Transverse colon (tissue), 4 donors: ENCODE measurements at regions not wholly inside any gene's neighbourhood (a gene's known extent, or its start where the extent isn't known, plus 50 kb on each side); places are given as distances from the start of the nearest gene placed in this dataset.

Experiments used
- DNase-seq: peaks from one replicate; pipeline ENCODE4 v3.0.0-alpha.2; 2019
- H3K27ac ChIP-seq, 4 donors: fragments of 200-600 bp; sonication (generic); 2 replicates each; pipeline ENCODE4 v1.5.1; 2016 to 2018; ENCODE audit warnings: inconsistent platforms in 4 of 4
- H3K27me3 ChIP-seq: fragments of 200-600 bp; sonication (generic); 2 replicates; pipeline ENCODE4 v1.5.1; 2017; ENCODE audit warnings: inconsistent platforms
- H3K36me3 ChIP-seq, 4 donors: fragments of 200-600 bp; sonication (generic); 2 replicates each; pipeline ENCODE4 v1.5.1; 2017 to 2019; ENCODE audit warnings: inconsistent platforms in 4 of 4
- H3K4me1 ChIP-seq, 4 donors: fragments of 200-600 bp; sonication (generic); 2 replicates each; pipeline ENCODE4 v1.5.1; 2017 to 2020; ENCODE audit warnings: inconsistent platforms in 4 of 4
- H3K4me3 ChIP-seq, 4 donors: fragments of 200-600 bp; sonication (generic); 1 replicate in 1 of 4; 2 replicates in 3 of 4; pipeline versions ENCODE4 v1.5.1 to v1.6.1; 2017 to 2019; ENCODE audit warnings: inconsistent platforms in 4 of 4
- H3K9me3 ChIP-seq, 2 donors: fragments of 200-600 bp; sonication (generic); 2 replicates each; pipeline ENCODE4 v1.5.1; 2017 to 2019; ENCODE audit warnings: inconsistent platforms in 2 of 2
- EP300 ChIP-seq: sonication (generic); formaldehyde crosslinking; IDR thresholded peaks from one replicate; pipeline ENCODE4 v1.6.1; 2017; ENCODE audit warnings: antibody characterized with exemption, low read depth
- POLR2A ChIP-seq: fragments of 450-650 bp; IDR thresholded peaks from one replicate; pipeline ENCODE4 v1.6.1; 2016; ENCODE audit warnings: antibody characterized with exemption, mild to moderate bottlenecking, moderate library complexity
- POLR2AphosphoS5 ChIP-seq, 3 donors: sonication (generic); formaldehyde crosslinking; IDR thresholded peaks; one replicate each; pipeline ENCODE4 v1.6.1; 2016; ENCODE audit warnings: antibody characterized with exemption in 3 of 3
- WGBS, 2 donors: methylation state at CpG; one replicate each; pipeline ENCODE4 v1.1.5; 2018; ENCODE audit warnings: low coverage in 1 of 2; 5-methylcytosine and 5-hydroxymethylcytosine counted together
- in situ Hi-C, 4 donors: fragments of 200-750 bp; cut with MboI; loops; one replicate each; pipeline versions ENCODE4 v1.15.0 to v1.15.1; 2017; ENCODE audit warnings: low sequenced_read_pairs in 3 of 4, low pct_ligation_motif_present in 1 of 4, low pct_unique_long_range_greater_than_20kb in 1 of 4
- intact Hi-C: fragments of 100-400 bp; cut with DNase I; formaldehyde crosslinking; loops from one replicate; pipeline ENCODE4 v1.15.1; 2023; ENCODE audit warnings: low total_unique reads
- TF ChIP-seq, protein P1 (sequence below), 5 experiments: fragments of 200-600 bp in 3 of 5; fragments of 450-650 bp in 2 of 5; sonication (generic) in 3 of 5; IDR thresholded peaks; 1 replicate in 2 of 5; 2 replicates in 3 of 5; pipeline ENCODE4 v1.5.1; 2016 to 2017; ENCODE audit warnings: antibody characterized with exemption in 5 of 5, inconsistent platforms in 3 of 5, mild to moderate bottlenecking in 2 of 5, moderate library complexity in 1 of 5

DNA sequence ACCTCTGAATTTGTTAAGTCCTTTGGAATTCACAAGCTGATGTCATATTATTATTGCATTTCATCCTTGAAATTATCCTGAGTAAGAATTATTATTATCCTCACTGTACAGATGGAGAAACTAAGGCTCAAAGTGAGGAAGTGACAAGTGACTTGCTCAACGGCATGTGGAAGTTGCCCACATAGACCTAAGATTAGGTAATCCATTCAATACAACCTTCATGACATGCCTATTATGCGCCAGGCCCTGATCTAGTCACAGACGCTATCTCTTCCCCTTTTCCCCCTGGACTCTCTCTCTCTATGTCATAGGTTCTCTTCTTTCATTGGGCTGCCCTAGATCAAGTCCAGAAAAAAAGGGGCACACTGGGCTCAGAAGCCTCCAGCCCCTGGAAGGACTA lies 84.9 kb upstream of the KCNK2 start:
- in situ Hi-C loops (no loop called here), intact Hi-C loops (no loop called here)
- Histone ChIP-seq H3K4me1 (no peaks in the 10 kb centered on the region), H3K27me3 (no peaks in the 10 kb centered on the region), H3K4me3 (no peak overlapping the region), H3K36me3 (no peaks in the 10 kb centered on the region), H3K27ac (no peak overlapping the region), H3K9me3 (no peaks in the 10 kb centered on the region)
- 79 to 100% methylated on average over 2 to 3 of the region's 3 CpGs for WGBS, 2 donors
- TF ChIP-seq, protein P1, sequence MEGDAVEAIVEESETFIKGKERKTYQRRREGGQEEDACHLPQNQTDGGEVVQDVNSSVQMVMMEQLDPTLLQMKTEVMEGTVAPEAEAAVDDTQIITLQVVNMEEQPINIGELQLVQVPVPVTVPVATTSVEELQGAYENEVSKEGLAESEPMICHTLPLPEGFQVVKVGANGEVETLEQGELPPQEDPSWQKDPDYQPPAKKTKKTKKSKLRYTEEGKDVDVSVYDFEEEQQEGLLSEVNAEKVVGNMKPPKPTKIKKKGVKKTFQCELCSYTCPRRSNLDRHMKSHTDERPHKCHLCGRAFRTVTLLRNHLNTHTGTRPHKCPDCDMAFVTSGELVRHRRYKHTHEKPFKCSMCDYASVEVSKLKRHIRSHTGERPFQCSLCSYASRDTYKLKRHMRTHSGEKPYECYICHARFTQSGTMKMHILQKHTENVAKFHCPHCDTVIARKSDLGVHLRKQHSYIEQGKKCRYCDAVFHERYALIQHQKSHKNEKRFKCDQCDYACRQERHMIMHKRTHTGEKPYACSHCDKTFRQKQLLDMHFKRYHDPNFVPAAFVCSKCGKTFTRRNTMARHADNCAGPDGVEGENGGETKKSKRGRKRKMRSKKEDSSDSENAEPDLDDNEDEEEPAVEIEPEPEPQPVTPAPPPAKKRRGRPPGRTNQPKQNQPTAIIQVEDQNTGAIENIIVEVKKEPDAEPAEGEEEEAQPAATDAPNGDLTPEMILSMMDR (IDR thresholded peaks at IDR 0.05) = no peak
- TF ChIP-seq POLR2AphosphoS5 (IDR thresholded peaks at IDR 0.05) (no peak), EP300 (no peak), POLR2A (no peak)
- no peak for DNase-seq

DNA sequence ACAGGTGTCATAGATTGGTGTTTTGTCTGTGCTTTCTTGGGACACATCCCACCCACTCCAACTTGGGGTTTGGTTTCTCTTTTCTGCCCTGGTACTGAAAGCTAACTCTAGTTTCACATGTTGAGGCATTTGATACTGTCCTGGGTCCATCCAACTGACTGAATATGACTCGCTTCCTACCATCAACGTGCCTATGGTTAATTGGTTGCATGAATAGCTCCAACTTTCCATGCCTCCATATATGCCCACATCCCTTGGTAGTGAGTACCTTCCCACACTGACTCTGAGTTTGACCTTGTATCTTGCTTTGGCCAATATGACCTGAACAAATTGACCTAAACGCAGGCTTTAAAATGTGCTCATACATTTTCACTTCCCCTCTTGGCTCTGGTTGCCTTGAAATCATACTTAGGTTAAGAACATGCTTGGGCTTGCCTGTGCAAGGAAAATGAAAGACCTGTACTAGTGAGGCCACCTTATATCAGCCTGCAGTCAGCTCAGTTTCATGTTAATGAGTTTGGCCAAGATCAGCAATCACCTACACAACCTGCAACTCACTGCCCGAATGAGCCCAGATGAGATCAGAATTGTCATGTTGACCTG lies 81.0 kb upstream of the KCNK2 start:
- Histone ChIP-seq H3K4me3 (no peak overlapping the region), H3K4me1 (no peaks in the 10 kb centered on the region), H3K27ac (no peak overlapping the region), H3K27me3 (no peaks in the 10 kb centered on the region), H3K9me3 (no peaks in the 10 kb centered on the region), H3K36me3 (no peaks in the 10 kb centered on the region)
- DNase-seq = no peak
- intact Hi-C loops (no loop called here), in situ Hi-C loops (no loop called here)
- TF ChIP-seq EP300 = no peak
- TF ChIP-seq POLR2A = no peak
- TF ChIP-seq, protein P1 (IDR thresholded peaks at IDR 0.05) = no peak
- TF ChIP-seq POLR2AphosphoS5 (IDR thresholded peaks at IDR 0.05) = no peak
- WGBS, 2 donors = 86% methylated on average over 4 of the region's 4 CpGs; no CpG with 5 or more reads in 1 of the 2 donors

DNA sequence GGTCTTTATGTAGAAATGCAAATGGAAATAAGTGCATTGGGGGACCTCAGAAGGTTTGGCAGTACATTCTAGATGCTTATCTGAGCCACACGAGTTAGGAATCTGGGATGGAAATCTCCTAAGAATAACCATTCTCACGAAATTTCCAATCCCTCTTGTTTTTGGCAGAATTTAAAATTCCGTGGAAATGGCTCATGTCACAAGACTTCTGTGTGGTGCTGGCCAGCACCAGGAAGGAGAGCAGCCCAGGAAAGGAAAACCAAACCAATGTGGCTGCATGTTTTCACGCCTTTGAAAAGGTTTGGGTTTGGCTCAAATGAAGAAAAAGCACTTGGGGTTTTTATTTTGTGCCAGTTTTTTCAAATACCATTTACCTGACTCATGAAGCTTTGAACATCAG lies 80.1 kb upstream of the KCNK2 start:
- H3K9me3 ChIP-seq = no peaks in the 10 kb centered on the region
- no peaks in the 10 kb centered on the region for H3K27me3 ChIP-seq
- no peaks in the 10 kb centered on the region for H3K4me1 ChIP-seq
- no peak overlapping the region for H3K27ac ChIP-seq
- in situ Hi-C loops (no loop called here), intact Hi-C loops (no loop called here)
- WGBS, 2 donors = 54 to 60% methylated on average over 2 to 4 of the region's 4 CpGs
- DNase-seq = no peak
- TF ChIP-seq POLR2AphosphoS5 (IDR thresholded peaks at IDR 0.05) (no peak), EP300 (no peak), POLR2A (no peak)
- TF ChIP-seq, protein P1 (IDR thresholded peaks at IDR 0.05) = no peak
- no peak overlapping the region for H3K4me3 ChIP-seq
- H3K36me3 ChIP-seq = no peaks in the 10 kb centered on the region

DNA sequence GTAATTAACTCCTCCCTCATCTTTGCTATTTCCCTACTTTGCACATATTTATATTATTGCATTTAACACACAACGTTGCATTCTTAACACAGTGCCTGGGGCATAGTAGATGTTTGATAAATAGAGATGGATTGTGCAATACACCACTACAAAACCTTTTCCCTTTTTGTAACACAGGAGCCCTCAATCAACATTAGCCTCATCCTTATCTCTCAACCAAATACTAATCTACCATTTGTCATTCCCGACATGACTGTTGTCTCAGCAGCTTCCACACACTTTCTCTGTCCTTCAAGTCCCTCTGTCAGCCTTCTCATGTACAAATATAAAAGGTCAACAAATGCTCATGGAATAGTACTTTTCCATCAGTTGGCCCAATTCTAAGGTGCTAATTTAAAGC lies 78.9 kb upstream of the KCNK2 start:
- H3K4me1 ChIP-seq = no peaks in the 10 kb centered on the region
- intact Hi-C loops (no loop called here), in situ Hi-C loops (no loop called here)
- H3K36me3 ChIP-seq = no peaks in the 10 kb centered on the region
- no peaks in the 10 kb centered on the region for H3K9me3 ChIP-seq
- TF ChIP-seq EP300 = no peak
- TF ChIP-seq POLR2AphosphoS5 (IDR thresholded peaks at IDR 0.05) = no peak
- no peak for TF ChIP-seq POLR2A
- TF ChIP-seq, protein P1 (IDR thresholded peaks at IDR 0.05) = no peak
- no peak overlapping the region for H3K4me3 ChIP-seq
- no peak overlapping the region for H3K27ac ChIP-seq
- 74 to 84% methylated on average over 2 of the region's 2 CpGs for WGBS, 2 donors
- no peaks in the 10 kb centered on the region for H3K27me3 ChIP-seq
- DNase-seq = no peak
